Activated CD8-positive, alpha-beta memory T cell treated with anti-CD3 and anti-CD28 coated beads, Interleukin-2, amount 10 ng/mL, durations not matched to agents 7 days and 5 days (primary cell): ENCODE measurements at regions not wholly inside any gene's neighbourhood (a gene's known extent, or its start where the extent isn't known, plus 50 kb on each side); places are given as distances from the start of the nearest gene placed in this dataset.

Experiments used
- ATAC-seq: fragments of 150-1000 bp; cut with Tn5 transposase; one replicate; pipeline ENCODE4 v1.10.0; 2021; ENCODE audit warnings: moderate library complexity
- CTCF ChIA-PET: fragments of 350-600 bp; sonication (Branson Sonifier 250); formaldehyde crosslinking; loops from one replicate; lab custom pipeline; 2021; ENCODE audit warnings: antibody characterized with exemption; lab: Charles Lee
- DNase-seq: peaks from one replicate; pipeline ENCODE4 v3.0.0-alpha.2; 2020
- H3K27ac Mint-ChIP-seq: one replicate; pipeline ENCODE4 v1.8.0; 2021; ENCODE audit warnings: mild to moderate bottlenecking, mixed read lengths
- H3K27me3 Mint-ChIP-seq: one replicate; pipeline ENCODE4 v1.8.0; 2021; ENCODE audit warnings: mixed read lengths
- H3K36me3 Mint-ChIP-seq: one replicate; pipeline ENCODE4 v1.8.0; 2021; ENCODE audit warnings: mild to moderate bottlenecking, mixed read lengths
- H3K4me1 Mint-ChIP-seq: one replicate; pipeline ENCODE4 v1.8.0; 2021; ENCODE audit warnings: mixed read lengths
- H3K4me3 Mint-ChIP-seq: one replicate; pipeline ENCODE4 v1.8.0; 2021; ENCODE audit warnings: mild to moderate bottlenecking, moderate library complexity, mixed read lengths
- H3K9me3 Mint-ChIP-seq: one replicate; pipeline ENCODE4 v1.8.0; 2022; ENCODE audit warnings: low read depth, mixed read lengths

DNA sequence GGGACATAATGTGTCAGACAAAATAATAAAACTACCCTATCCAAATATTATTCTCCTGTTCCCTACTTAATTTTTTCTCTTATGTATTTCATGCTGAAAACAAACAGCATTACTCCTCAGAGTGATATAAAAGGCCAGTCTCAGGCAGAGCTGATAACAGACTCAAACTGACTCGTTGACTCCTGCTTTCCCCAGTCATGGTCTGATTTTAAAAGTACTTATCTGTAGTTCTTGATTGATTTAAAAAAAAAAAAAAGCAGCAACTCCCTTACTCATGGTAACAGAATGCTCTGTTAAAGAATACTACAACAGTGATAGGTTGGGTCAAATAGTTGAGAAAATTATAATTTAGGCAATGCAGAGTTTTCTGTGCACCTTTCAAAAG is 90.3 kb upstream of the BARX2 start:
- ATAC-seq (no peak), DNase-seq (no peak)
- CTCF ChIA-PET: interaction anchor here (0.7 kb wide), 1 partner anchor 757 kb away, joined by 4 read pairs; no protein-coding TSS in a partner anchor
- Mint-ChIP-seq H3K4me3 (no peak overlapping the region), H3K27me3 (peaks cover 29% of the 10 kb centered on the region), H3K9me3 (no peaks in the 10 kb centered on the region), H3K36me3 (no peaks in the 10 kb centered on the region), H3K4me1 (peaks cover 6% of the 10 kb centered on the region), H3K27ac (no peak overlapping the region)

DNA sequence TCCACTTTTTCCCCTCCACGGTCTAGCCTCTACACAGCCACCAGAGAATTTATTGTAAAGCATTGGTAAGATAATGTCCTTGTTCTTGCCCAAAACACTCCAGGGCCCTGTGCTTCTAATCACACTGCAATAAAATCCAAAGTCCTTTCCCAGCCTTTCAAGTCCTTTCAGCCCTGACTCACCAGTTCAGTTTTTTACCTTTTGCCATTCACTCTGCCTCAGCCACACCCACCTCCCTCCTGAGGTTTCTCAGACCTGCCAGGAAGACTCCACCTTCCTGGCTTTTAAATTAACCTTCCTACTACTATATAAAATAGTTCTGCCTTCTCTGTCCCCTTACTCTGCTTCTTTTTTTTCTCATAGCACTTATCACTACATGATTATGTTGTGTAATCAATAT is 91.0 kb upstream of the ARHGAP32 start:
- CTCF ChIA-PET: no interaction called here
- ATAC-seq (no peak), DNase-seq (no peak)
- no peaks in the 10 kb centered on the region for H3K36me3 Mint-ChIP-seq
- H3K4me1 Mint-ChIP-seq: peaks cover 13% of the 10 kb centered on the region
- peaks cover 34% of the 10 kb centered on the region for H3K27me3 Mint-ChIP-seq
- H3K4me3 Mint-ChIP-seq: no peak overlapping the region
- H3K27ac Mint-ChIP-seq: no peak overlapping the region
- H3K9me3 Mint-ChIP-seq: no peaks in the 10 kb centered on the region

DNA sequence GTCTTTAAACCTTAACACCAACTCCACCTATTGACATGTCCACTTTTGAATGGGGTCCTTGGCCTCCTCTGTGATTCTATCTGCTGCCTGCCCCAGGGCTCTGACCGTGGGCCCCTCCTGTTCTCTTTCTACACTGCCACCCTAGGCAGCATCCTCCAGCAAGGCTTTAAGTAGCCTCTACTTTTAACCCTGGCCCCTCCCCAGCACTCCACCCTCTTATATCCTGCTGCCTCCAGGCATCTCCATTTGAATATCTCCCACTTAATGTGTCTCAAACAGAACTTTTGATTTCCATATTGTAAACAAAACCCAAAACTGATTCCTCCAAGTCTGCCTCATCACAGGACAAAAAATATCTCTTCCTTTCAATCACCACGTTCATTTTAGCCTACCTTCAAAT is 90.5 kb upstream of the ARHGAP32 start:
- ATAC-seq (no peak), DNase-seq (no peak)
- Mint-ChIP-seq H3K9me3 (no peaks in the 10 kb centered on the region), H3K27ac (no peak overlapping the region), H3K4me3 (no peak overlapping the region), H3K4me1 (peaks cover 13% of the 10 kb centered on the region), H3K36me3 (no peaks in the 10 kb centered on the region), H3K27me3 (peaks cover 36% of the 10 kb centered on the region)
- CTCF ChIA-PET: no interaction called here

DNA sequence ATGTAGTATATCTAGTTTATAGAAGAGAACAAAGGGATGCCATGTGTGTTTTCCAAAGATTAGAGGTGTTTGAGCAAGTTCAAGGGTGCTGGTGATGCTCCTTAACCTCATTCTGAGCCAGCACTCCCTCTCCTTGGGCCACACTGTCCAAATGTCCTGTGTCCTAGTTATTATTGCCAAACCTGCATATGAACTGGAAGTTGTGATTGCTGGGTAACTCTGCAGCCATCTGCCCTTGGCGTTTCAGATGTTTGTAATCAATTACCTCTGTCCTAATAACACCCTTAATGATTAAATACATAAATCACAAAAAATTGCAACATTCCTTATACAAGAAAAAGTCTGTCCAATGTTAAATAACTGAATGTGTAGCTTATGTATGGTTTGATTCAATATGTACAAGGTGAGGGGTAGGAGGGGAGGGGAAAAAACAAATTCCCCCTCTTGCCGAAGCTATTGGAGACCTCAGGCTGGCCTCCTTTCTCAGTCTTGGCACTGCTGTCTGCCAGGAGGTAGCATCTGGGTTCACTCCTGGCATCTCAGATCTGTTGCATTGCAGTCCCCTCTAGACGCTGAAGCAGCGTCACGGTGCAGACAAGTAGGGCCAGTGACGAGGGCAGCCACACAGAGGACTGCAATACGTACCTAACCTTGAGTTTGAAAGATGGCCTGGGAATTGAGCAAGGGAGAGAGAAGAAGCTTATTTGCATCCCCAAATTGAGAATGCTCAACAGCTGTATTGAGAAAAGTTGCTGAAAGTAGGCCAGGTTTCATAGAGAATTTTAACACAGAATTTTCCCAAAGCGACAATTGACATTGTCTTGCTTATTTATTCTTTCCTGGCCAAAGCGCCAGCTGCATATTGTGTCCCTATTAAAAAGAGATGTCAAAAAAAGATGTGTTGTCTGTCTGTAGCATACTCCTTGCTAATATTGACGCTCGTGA is 89.6 kb upstream of the ARHGAP32 start:
- H3K27me3 Mint-ChIP-seq: peaks cover 42% of the 10 kb centered on the region

DNA sequence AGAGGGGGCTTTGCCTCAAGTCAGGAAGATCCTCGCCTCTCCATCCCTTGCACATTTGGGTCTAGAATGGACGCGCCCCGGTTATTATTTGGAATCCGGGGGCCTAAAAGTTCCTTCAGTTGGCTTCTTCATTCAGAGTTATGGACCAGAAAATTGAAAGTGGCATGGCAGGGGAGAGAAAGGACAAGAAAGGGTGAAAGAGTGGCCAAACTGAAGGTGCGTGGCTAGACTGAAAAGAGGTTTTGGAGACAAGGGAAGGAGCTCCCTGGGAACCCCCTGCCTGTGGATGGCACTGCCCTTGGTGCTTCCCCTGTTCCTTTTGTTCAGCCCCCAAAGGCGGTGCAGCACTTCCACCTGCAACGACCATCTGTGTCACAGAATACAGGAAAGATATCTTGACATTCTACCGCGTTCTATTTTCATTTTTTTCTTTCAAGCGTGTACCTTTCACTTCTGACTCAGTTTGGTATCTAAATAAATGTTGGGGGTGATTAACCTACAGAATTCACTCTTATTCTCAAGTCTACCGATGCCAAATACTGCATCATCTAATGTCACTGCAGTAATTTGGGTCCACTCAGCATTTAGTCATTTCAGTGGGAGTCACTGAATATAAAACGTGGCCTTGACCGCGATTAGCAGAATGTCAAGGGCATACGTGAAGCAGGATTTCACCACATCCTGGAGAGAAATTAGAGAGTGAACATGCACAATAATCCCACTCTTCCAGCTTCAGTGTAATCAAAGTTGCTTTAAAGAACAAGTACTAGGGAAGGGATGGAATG is 88.1 kb upstream of the ARHGAP32 start:
- Mint-ChIP-seq H3K27me3 (peaks cover 43% of the 10 kb centered on the region), H3K4me1 (peaks cover 13% of the 10 kb centered on the region), H3K27ac (peak overlapping the region; percentile 43), H3K4me3 (peak overlapping the region; percentile 59), H3K9me3 (no peaks in the 10 kb centered on the region), H3K36me3 (no peaks in the 10 kb centered on the region)
- no peak for ATAC-seq
- CTCF ChIA-PET: no interaction called here
- DNase-seq: no peak

More for the DNA sequence above, 89.6 kb upstream of the ARHGAP32 start:
- Mint-ChIP-seq H3K27ac (no peak overlapping the region), H3K36me3 (no peaks in the 10 kb centered on the region), H3K9me3 (no peaks in the 10 kb centered on the region), H3K4me1 (peaks cover 13% of the 10 kb centered on the region), H3K4me3 (no peak overlapping the region)
- ATAC-seq (no peak), DNase-seq (no peak)
- CTCF ChIA-PET: no interaction called here

DNA sequence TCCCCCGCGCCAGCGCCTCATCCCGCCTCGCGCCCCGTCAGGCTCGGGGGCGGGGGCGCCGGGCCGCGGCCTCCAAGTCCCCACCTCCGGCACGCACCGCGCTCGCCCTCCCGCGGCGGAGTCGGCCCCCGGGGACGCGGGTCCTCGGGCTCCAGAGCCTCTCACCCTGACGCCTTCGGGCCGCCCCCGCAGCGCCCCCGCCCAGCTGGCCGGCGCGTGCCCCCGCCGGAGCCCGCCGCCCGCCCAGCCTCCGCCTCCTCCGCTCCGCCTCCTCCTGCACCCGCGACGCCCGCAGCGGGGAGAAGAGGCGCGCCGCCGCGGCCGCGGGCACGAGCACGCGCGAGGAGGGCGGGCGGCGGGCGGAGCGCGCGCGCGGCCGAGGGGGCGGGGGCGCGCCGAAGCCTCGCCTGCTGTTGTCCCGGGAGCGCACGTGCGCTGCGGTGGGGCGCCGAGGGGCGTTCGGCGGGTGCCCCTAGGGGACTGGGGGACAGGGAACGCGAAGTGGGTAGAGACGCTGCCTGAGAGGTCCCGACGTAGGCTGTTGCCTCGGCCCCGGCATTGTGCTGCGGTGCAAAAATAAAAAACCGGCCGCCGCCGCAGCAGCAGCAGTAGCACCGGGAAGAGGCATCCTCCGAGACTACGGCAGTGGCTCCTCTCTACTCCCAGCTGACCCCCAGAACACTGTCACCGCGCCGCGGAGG is 87.4 kb upstream of the ARHGAP32 start:
- peak; percentile 61 for DNase-seq
- Mint-ChIP-seq H3K36me3 (no peaks in the 10 kb centered on the region), H3K9me3 (no peaks in the 10 kb centered on the region), H3K27ac (no peak overlapping the region), H3K4me3 (peak overlapping the region; percentile 59), H3K27me3 (peaks cover 43% of the 10 kb centered on the region), H3K4me1 (peaks cover 13% of the 10 kb centered on the region)
- ATAC-seq: peak; percentile 83
- CTCF ChIA-PET: no interaction called here

DNA sequence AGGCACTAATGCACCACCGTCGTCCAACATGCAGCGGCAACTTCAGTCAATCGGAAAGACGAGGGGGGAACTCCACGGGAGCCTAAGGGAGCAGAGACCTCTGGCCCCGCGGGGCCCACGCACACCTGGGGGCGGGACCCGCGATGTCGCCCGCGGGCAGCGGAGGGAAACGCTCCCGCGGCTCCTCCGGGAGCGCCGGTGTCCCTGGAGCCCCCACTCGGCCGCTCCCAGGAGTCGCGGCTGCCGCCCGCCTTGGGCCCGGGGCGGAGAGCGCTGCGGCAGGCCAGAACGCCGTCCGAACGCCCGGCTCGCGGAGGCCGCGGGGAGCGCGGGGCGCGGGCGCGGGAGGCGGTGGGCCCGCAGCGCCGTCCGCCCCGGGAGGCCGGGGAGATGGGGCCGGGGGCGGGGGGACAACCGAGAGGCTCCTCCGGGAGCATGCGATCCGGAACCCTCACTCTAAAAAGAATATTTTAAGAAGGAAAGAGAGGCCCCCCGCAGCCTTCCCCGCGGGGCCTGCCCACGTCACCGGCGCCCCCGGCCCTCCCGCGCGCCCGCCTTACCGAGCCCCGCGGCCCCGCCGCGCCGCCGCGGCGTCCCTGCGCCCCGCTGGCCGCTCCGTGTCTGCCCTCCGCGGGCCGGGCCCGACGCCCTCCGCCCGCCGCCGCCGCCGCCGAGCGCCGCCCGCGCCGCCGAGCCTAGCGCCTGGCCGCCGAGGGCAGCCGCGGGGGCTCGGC is 86.6 kb upstream of the ARHGAP32 start:
- Mint-ChIP-seq H3K4me1 (peaks cover 13% of the 10 kb centered on the region), H3K27me3 (peaks cover 48% of the 10 kb centered on the region), H3K36me3 (no peaks in the 10 kb centered on the region), H3K9me3 (no peaks in the 10 kb centered on the region), H3K27ac (no peak overlapping the region), H3K4me3 (peak overlapping the region; percentile 63)
- CTCF ChIA-PET: no interaction called here
- DNase-seq: no peak
- peak; percentile 5 for ATAC-seq

DNA sequence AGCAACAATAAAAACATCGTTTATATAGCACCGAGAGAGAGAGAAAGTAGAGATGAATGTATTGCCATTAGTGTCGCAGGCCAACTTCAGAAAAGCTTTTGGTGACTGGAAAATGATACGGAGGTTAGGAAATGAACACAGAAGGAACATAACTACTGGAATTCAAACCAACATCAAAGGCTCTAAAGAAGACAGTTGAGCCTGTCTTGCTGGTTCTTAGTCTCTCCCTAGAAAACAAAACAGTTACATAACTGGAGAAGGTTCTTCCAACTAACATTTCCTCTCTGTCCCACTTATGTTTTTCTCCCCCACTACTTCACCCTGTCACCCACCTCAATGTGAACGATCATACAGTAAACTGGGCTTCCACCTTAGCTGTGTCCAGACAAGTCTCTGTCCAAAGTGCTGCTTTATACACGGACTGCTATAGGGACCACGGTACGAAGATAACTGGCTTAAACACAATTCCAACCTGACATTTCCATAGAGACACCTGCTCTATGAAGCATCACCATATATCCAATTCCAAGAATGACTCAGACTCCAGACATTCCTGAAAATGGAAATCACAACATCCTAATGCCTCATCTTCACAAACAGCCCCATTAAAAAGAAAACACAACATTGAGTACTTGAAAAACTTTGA is 85.2 kb upstream of the ARHGAP32 start:
- H3K4me1 Mint-ChIP-seq: peaks cover 13% of the 10 kb centered on the region
- ATAC-seq (no peak), DNase-seq (no peak)
- no peaks in the 10 kb centered on the region for H3K36me3 Mint-ChIP-seq
- H3K27me3 Mint-ChIP-seq: peaks cover 50% of the 10 kb centered on the region
- no peak overlapping the region for H3K4me3 Mint-ChIP-seq
- H3K27ac Mint-ChIP-seq: no peak overlapping the region
- H3K9me3 Mint-ChIP-seq: no peaks in the 10 kb centered on the region
- CTCF ChIA-PET: no interaction called here

DNA sequence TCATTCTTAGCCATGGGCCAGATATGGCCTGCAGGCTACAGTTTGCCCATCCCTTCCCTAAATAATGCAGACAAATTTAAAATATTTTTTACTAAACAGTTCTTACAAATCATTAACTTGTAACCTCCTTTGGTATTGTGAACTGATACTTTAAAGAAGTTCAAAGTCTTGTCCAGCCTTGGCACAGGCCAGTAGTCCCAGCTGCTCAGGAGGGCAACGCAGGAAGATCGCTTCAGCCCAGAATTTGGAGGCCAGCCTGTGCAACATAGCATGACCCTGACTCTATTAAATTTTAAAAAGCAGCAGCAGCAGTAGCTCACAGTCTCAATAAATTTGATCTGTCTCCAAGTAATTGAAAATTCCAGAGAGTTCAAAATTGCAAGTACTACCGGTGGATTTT is 83.7 kb upstream of the ARHGAP32 start:
- Mint-ChIP-seq H3K9me3 (no peaks in the 10 kb centered on the region), H3K27ac (no peak overlapping the region), H3K27me3 (peaks cover 42% of the 10 kb centered on the region), H3K36me3 (no peaks in the 10 kb centered on the region), H3K4me3 (no peak overlapping the region), H3K4me1 (peaks cover 12% of the 10 kb centered on the region)
- CTCF ChIA-PET: interaction anchor here (1.3 kb wide), 1 partner anchor 35 kb away, joined by 3 read pairs; no protein-coding TSS in a partner anchor
- no peak for ATAC-seq
- DNase-seq: no peak

DNA sequence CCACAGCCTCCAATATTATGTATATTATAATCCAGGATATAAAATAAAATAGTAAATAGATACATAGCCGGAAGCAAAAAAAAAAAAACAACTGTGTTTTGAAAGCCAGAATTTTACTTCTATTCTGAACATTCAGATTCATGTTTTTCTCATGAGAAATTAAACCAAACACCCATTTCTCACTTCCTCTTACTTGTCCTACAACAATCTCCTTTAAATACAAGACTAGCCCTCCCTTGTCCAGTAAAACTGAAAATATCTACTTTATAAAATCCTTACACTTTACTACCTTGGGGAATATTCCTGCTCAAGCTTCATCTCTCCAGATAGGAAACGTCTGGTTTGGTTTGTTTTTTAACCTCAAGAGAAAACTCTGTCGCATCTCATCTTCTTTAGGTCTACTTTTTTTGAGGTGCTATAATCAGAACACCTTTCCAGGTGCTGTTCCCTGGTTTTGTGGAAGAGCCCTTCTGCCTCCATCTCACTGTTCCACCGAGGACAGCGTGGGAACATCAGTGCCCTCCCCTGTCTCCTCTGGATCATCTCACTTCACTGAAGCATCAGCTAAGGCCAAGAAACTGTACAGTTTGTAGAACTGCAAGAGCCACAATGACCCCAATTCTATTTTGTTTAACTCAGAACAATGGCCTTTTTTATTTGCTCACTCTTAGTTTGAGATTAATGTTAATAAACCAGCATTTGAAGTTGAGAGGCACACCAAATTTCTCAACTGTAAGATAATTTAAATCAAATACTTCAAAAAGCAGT is 82.0 kb upstream of the ARHGAP32 start:
- peaks cover 34% of the 10 kb centered on the region for H3K27me3 Mint-ChIP-seq
- H3K4me1 Mint-ChIP-seq: peaks cover 2% of the 10 kb centered on the region
- no peak overlapping the region for H3K27ac Mint-ChIP-seq
- DNase-seq (no peak), ATAC-seq (no peak)
- no peaks in the 10 kb centered on the region for H3K36me3 Mint-ChIP-seq
- H3K4me3 Mint-ChIP-seq: no peak overlapping the region
- no peaks in the 10 kb centered on the region for H3K9me3 Mint-ChIP-seq
- CTCF ChIA-PET: no interaction called here

DNA sequence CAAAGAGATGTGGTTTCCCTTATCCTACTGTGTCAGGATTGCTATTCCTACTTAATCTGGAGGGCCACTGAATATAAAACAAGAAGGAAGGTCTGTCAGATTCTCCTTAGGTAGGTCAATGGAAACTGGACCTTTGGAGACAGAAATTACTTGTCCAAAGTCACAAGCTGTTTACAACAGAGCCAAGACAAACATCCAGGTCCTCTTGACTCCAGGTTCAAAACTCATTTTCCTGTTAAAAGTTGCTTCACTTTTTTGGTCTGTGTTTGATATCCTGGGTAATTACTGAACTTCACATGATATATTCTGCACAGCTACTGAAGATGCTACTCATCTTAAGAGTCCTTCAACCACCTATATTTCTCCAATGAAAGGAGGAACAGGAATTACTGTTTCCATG is 81.2 kb upstream of the ARHGAP32 start:
- ATAC-seq: no peak
- Mint-ChIP-seq H3K9me3 (no peaks in the 10 kb centered on the region), H3K4me1 (peaks cover under 1% of the 10 kb centered on the region), H3K36me3 (no peaks in the 10 kb centered on the region), H3K4me3 (no peak overlapping the region), H3K27me3 (peaks cover 33% of the 10 kb centered on the region), H3K27ac (no peak overlapping the region)
- no peak for DNase-seq
- CTCF ChIA-PET: no interaction called here

DNA sequence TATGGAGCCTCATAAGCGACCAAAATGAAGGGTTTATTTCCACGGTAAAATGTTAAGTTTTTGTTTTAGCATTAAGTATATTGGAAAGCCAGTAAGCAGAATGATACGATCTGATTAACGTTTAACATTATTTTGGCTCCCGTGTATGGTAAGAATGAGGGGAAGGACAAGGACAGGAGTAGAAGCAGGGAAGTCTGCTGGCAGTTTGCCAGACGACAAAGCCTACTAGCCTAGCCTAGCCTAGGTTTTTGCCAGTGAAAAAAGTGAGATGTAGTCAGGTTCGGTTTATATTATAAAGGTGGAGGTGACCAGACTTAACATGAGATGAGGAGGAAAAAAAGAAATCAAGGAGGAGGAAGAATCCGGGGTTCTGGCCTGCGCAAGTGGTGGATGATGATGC is 78.9 kb upstream of the ARHGAP32 start:
- H3K4me1 Mint-ChIP-seq: no peaks in the 10 kb centered on the region
- ATAC-seq (no peak), DNase-seq (no peak)
- peaks cover 12% of the 10 kb centered on the region for H3K27me3 Mint-ChIP-seq
- CTCF ChIA-PET: no interaction called here
- H3K4me3 Mint-ChIP-seq: no peak overlapping the region
- H3K9me3 Mint-ChIP-seq: no peaks in the 10 kb centered on the region
- no peak overlapping the region for H3K27ac Mint-ChIP-seq
- H3K36me3 Mint-ChIP-seq: no peaks in the 10 kb centered on the region
